NB4 (cell line): ENCODE measurements at regions not wholly inside any gene's neighbourhood (a gene's known extent, or its start where the extent isn't known, plus 50 kb on each side); places are given as distances from the start of the nearest gene placed in this dataset.

Experiments
- DNase-seq: peaks from one replicate; pipeline ENCODE4 v3.0.0; 2010; ENCODE audit warnings: low read depth
- H3K4me3 ChIP-seq: one replicate; pipeline ENCODE4 v1.5.1; 2011; ENCODE audit warnings: mild to moderate bottlenecking, low read depth, low read length, moderate library complexity
- CTCF ChIP-seq: IDR thresholded peaks from one replicate; pipeline ENCODE4 v1.5.1; 2012; ENCODE audit warnings: low read depth, low read length
- MAX ChIP-seq: IDR thresholded peaks from 2 replicates; pipeline ENCODE4 v1.6.1; 2011; ENCODE audit warnings: low read depth, low read length
- MYC ChIP-seq: IDR thresholded peaks from 2 replicates; pipeline ENCODE4 v1.6.1; 2011; ENCODE audit warnings: low read depth, low read length
- POLR2A ChIP-seq: IDR thresholded peaks from 2 replicates; pipeline ENCODE4 v1.6.1; 2011; ENCODE audit warnings: mild to moderate bottlenecking; ENCODE audit not compliant: insufficient read length; ENCODE audit errors: extremely low read depth

- DNase-seq: no peak
- H3K4me3 ChIP-seq: no peak overlapping the region
- no peak for TF ChIP-seq MAX
- TF ChIP-seq CTCF: no peak
- TF ChIP-seq POLR2A: no peak
- no peak for TF ChIP-seq MYC
Observed at GRCh38 chr12:62998454-62998853, 63.5 kb upstream of the PPM1H start.

- no peak for DNase-seq
Observed at GRCh38 chr12:62995097-62995496, 60.1 kb upstream of the PPM1H start.

GRCh38 chr12:62986844-62987243, 51.9 kb upstream of the PPM1H start:
- no peak overlapping the region for H3K4me3 ChIP-seq
- TF ChIP-seq POLR2A: no peak
- no peak for TF ChIP-seq CTCF
- no peak for TF ChIP-seq MAX
- TF ChIP-seq MYC: no peak
- no peak for DNase-seq

More at GRCh38 chr12:62995097-62995496, 60.1 kb upstream of the PPM1H start:
- TF ChIP-seq MAX (no peak), CTCF (no peak), MYC (no peak), POLR2A (no peak)
- no peak overlapping the region for H3K4me3 ChIP-seq
